ENCODE measurements at regions not wholly inside any gene's neighbourhood (a gene's known extent, or its start where the extent isn't known, plus 50 kb on each side); places are given as distances from the start of the nearest gene placed in this dataset.

DNA sequence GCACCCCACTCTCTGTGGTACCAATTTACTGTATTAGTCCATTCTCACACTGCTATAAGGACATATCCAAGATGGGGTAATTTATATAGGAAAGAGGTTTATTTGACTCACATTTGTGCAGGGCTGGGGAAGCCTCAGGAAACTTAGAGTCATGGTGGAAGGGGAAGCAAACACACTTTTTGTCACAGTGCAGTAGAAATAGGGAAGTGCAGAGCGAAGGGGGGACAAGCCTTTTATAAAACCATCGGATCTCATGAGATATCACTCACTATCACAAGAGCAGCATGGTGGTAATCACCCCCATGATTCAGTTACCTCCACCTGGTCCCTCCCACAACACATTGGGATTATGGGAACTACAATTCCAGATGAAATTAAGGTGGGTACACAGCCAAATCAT, 766.9 kb upstream of the PCDH10 start:
- no peaks in the 10 kb centered on the region for H3K27me3 ChIP-seq
- H3K36me3 ChIP-seq, result no peaks in the 10 kb centered on the region
- TF ChIP-seq POLR2AphosphoS5 (IDR thresholded peaks at IDR 0.05; ENCODE audit: insufficient read depth in 1 of 2, low read depth in 1 of 2) (no peak), POLR2A (IDR thresholded peaks at IDR 0.05) (no peak)
- TF ChIP-seq, protein P1, sequence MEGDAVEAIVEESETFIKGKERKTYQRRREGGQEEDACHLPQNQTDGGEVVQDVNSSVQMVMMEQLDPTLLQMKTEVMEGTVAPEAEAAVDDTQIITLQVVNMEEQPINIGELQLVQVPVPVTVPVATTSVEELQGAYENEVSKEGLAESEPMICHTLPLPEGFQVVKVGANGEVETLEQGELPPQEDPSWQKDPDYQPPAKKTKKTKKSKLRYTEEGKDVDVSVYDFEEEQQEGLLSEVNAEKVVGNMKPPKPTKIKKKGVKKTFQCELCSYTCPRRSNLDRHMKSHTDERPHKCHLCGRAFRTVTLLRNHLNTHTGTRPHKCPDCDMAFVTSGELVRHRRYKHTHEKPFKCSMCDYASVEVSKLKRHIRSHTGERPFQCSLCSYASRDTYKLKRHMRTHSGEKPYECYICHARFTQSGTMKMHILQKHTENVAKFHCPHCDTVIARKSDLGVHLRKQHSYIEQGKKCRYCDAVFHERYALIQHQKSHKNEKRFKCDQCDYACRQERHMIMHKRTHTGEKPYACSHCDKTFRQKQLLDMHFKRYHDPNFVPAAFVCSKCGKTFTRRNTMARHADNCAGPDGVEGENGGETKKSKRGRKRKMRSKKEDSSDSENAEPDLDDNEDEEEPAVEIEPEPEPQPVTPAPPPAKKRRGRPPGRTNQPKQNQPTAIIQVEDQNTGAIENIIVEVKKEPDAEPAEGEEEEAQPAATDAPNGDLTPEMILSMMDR (IDR thresholded peaks at IDR 0.05), result no peak
- intact Hi-C loops (cut with DNase I), result no loop called here
- H3K4me3 ChIP-seq, result no peak overlapping the region
- no peak overlapping the region for H3K27ac ChIP-seq
- no peaks in the 10 kb centered on the region for H3K9me3 ChIP-seq
- no peaks in the 10 kb centered on the region for H3K4me1 ChIP-seq
- DNase-seq (ENCODE audit: extremely low spot score in 2 of 2), result no peak

DNA sequence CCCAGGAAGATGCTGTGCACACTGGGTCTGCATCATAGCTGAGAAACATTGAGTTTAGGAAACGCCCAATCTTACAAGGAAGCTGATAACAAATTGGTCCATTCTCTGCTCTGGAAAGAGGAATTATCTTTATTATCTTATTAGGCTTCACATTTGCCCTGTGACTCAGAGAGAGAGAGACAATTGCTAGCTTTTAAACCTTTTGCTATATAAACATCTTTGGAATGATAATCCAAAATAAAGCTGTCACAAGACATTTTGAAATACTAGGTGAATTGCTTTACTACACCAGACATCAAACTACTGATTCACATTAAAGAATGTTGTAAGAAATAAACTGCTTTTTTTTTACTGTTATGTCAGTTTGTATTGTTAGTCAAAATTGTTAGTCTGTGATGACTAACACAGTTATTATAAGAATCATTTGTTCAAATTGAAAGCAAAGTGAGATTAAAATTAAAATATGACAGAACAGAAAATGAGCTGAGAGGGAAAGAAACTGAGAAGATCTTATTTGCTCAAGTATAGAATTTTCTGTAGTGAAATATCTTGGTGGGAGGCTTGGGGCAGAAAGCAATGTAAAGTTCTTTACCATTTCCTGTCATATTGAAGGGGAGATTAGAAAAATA, 765.4 kb upstream of the PCDH10 start:
- H3K36me3 ChIP-seq, result no peaks in the 10 kb centered on the region
- TF ChIP-seq POLR2A (IDR thresholded peaks at IDR 0.05) (no peak), POLR2AphosphoS5 (IDR thresholded peaks at IDR 0.05; ENCODE audit: insufficient read depth in 1 of 2, low read depth in 1 of 2) (no peak)
- TF ChIP-seq, protein P1 (IDR thresholded peaks at IDR 0.05), result no peak
- no peaks in the 10 kb centered on the region for H3K9me3 ChIP-seq
- H3K27me3 ChIP-seq, result no peaks in the 10 kb centered on the region
- no peak overlapping the region for H3K4me3 ChIP-seq
- intact Hi-C loops (cut with DNase I), result no loop called here
- no peak overlapping the region for H3K27ac ChIP-seq
- DNase-seq (ENCODE audit: extremely low spot score in 2 of 2), result no peak
- H3K4me1 ChIP-seq, result no peaks in the 10 kb centered on the region

DNA sequence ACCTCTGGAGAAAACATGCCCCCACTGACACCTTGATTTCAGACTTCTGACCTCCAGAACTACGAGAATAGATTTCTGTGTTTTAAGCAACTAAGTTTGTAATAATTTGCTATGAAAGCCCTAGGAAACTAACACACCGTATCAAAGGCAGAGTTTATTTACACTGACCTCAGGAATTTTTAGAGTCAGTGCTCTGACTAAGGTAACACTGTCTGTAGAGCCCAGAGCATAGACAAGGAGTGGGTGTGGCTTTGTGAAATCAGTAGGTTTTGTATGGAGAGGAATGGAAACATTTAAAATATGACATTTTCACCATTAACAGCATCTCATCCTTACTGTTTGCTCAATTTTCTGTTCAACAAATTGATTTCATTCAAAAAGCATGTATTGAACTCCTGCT, 764.4 kb upstream of the PCDH10 start:
- Histone ChIP-seq H3K4me1 (no peaks in the 10 kb centered on the region), H3K9me3 (no peaks in the 10 kb centered on the region), H3K27me3 (no peaks in the 10 kb centered on the region), H3K4me3 (no peak overlapping the region), H3K36me3 (no peaks in the 10 kb centered on the region), H3K27ac (no peak overlapping the region)
- no peak for DNase-seq (ENCODE audit: extremely low spot score in 2 of 2)
- TF ChIP-seq POLR2AphosphoS5 (IDR thresholded peaks at IDR 0.05; ENCODE audit: insufficient read depth in 1 of 2, low read depth in 1 of 2), result no peak
- TF ChIP-seq, protein P1 (IDR thresholded peaks at IDR 0.05), result no peak
- TF ChIP-seq POLR2A (IDR thresholded peaks at IDR 0.05), result no peak
- intact Hi-C loops (cut with DNase I), result no loop called here

DNA sequence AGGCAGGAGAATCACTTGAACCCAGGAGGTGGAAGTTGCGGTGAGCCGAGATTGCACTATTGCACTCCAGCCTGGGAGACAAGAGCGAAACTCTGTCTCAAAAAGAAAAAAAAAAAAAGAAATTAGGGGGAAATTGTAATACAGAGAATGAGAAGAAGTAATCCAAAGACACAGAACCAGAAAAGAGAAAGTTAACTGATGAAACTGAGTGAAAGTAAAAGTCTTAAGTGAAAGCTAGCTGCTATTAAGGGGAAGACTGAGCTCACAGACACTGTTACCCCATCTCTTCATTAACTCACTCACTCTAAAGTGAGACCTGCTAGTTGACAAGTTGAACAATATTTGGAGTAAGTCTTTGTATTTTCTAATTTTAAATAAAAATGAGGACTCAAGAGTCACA, 763.0 kb upstream of the PCDH10 start:
- Histone ChIP-seq H3K4me1 (no peaks in the 10 kb centered on the region), H3K27me3 (no peaks in the 10 kb centered on the region), H3K9me3 (no peaks in the 10 kb centered on the region), H3K36me3 (no peaks in the 10 kb centered on the region), H3K4me3 (no peak overlapping the region), H3K27ac (no peak overlapping the region)
- intact Hi-C loops (cut with DNase I), result no loop called here
- no peak for DNase-seq (ENCODE audit: extremely low spot score in 2 of 2)
- TF ChIP-seq, protein P1 (IDR thresholded peaks at IDR 0.05), result no peak
- TF ChIP-seq POLR2A (IDR thresholded peaks at IDR 0.05) (no peak), POLR2AphosphoS5 (IDR thresholded peaks at IDR 0.05; ENCODE audit: insufficient read depth in 1 of 2, low read depth in 1 of 2) (no peak)

DNA sequence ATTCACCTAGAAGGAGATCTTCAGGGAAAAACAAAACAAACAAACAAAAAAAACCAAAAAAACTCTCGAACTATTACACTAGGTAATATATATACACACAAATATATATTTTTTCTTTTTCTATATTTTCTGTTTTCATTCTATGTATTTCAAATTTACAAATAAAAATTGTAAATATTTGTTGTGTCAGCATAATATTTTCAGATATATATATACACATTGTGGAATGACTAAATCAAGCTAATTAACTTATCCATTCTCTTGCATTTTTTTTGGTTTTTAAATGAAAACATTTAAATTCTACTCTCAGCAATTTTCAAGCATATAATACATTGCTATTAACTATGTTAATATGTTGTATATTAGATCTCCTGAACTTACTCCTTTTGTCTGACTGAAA, 762.0 kb upstream of the PCDH10 start:
- H3K27me3 ChIP-seq, result no peaks in the 10 kb centered on the region
- intact Hi-C loops (cut with DNase I), result no loop called here
- TF ChIP-seq, protein P1 (IDR thresholded peaks at IDR 0.05), result no peak
- TF ChIP-seq POLR2AphosphoS5 (IDR thresholded peaks at IDR 0.05; ENCODE audit: insufficient read depth in 1 of 2, low read depth in 1 of 2), result no peak
- TF ChIP-seq POLR2A (IDR thresholded peaks at IDR 0.05), result no peak
- no peak overlapping the region for H3K4me3 ChIP-seq
- no peaks in the 10 kb centered on the region for H3K9me3 ChIP-seq
- no peaks in the 10 kb centered on the region for H3K36me3 ChIP-seq
- no peak overlapping the region for H3K27ac ChIP-seq
- H3K4me1 ChIP-seq, result no peaks in the 10 kb centered on the region
- no peak for DNase-seq (ENCODE audit: extremely low spot score in 2 of 2)
